ACHN (cell line): ENCODE measurements at regions not wholly inside any gene's neighbourhood (a gene's known extent, or its start where the extent isn't known, plus 50 kb on each side); places are given as distances from the start of the nearest gene placed in this dataset.
"Not testable (repeated sequence)": the region's sequence is repeated elsewhere in the genome, so short reads cannot be mapped to it uniquely, and the experiment has no call there.

Experiments used
- DNase-seq: peaks from one replicate; pipeline ENCODE4 v3.0.0-alpha.2; 2015
- in situ Hi-C: cut with HindIII; loops from 2 replicates; pipeline ENCODE4 v1.10.0; 2017; ENCODE audit warnings: low sequenced_read_pairs, low pct_ligation_motif_present, low pct_unique_long_range_greater_than_20kb

DNA sequence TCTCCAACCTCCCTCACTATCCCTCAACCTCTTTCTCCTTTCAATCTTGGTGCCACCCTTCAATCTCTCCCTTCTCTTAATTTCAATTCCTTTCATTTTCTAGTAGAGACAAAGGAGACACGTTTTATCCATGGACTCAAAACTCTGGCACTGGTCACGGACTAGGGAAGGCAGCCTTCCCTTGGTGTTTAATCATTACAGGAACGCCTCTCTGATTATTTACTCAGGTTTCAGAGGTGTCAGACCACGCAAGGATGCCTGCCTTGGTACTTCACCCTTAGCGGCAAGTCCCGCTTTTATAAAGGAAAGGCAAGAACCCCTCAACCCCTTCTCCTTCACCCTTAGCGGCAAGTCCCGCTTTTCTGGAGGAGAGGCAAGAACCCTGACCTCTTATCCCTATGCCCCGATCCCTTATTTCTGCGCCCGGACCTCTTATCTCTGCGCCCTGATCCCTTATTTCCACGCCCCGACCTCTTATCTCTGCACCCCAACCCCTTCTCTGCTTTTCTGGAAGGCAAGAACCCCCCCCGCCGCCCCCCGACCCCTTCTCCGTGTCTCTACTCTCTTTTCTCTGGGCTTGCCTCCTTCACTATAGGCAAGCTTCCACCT, 543.1 kb upstream of the HTR2C start:
- in situ Hi-C loops, DNase-seq: not testable (repeated sequence)

DNA sequence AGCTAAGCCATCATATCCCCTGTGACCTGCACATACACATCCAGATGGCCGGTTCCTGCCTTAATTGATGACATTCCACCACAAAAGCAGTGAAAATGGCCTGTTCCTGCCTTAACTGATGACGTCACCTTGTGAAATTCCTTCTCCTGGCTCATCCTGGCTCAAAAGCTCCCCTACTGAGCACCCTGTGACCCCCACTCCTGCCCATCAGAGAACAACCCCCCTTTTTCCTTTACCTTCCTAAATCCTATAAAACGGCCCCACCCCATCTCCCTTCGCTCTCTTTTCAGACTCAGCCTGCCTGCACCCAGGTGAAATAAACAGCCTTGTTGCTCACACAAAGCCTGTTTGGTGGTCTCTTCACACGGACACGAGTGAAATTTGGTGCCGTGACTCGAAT, 543.8 kb upstream of the HTR2C start:
- DNase-seq, in situ Hi-C loops: not testable (repeated sequence)

- in situ Hi-C loops: no loop called here
- DNase-seq: no peak
Observed at GRCh38 chrX:114038358-114038757, 545.5 kb upstream of the HTR2C start.

GRCh38 chrX:114037515-114037914, 546.4 kb upstream of the HTR2C start:
- in situ Hi-C loops: no loop called here

DNA sequence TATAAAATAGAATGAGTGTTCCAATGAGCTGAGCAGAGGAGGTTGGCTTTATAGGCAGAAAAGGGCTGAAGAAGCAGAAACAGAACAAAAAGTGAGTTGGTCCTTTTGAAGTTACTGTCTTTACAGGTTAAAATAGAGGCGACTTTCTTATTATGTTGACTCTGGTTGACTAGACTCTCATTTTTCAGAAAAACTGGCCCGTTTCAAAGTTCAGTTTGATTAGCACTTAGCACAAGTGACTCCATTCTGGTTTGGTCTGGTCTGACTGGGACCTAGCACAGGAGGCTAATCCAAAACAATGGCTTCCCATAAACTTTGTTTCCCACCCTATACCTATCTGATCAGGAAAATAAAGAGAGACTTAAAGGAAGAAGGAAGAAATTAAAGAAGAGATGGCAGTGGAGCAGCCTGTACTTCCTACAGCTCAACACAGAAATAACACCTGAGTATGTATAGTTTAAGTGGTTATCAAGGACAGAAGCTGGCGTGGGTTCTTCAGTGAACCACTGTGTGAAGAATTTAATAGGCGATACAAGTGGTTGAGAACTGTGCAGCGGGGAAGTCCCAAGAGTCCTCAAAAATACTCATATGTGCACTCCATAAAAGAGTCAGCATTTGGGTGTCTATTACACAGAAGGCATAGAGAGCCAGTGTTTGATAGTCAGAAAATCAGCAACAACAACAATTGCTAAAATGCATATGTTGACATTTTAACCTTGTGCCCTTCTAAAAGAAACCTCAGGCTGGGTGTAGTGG, 554.8 kb upstream of the HTR2C start:
- in situ Hi-C loops: no loop called here
- no peak for DNase-seq

More at GRCh38 chrX:114037515-114037914, 546.4 kb upstream of the HTR2C start:
- DNase-seq: no peak

- DNase-seq: no peak
- in situ Hi-C loops: no loop called here
Observed at GRCh38 chrX:114017086-114017485, 566.8 kb upstream of the HTR2C start.

GRCh38 chrX:114015966-114016365, 567.9 kb upstream of the HTR2C start:
- in situ Hi-C loops: no loop called here
- no peak for DNase-seq

DNA sequence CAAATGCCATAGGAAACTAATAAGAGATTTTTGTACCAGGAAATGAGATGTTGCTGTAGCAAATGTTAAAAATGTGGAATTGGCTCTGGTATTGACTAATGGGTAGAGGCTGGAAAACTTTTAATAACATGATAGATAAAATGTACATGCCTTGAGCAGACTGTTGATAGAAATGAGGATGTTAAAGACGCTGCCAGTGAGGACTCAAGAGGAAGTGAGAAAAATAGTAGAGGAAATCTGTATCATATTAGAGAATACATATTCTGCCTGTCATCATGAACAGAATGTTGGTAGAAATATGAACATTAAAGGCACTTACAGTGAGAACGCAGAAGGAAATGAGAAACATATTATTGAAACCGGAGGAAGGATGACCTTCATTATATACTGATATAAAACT, 577.2 kb upstream of the HTR2C start:
- in situ Hi-C loops: no loop called here
- DNase-seq: no peak

- in situ Hi-C loops: no loop called here
- DNase-seq: no peak
Observed at GRCh38 chrX:113996781-113997180, 587.1 kb upstream of the HTR2C start.

- in situ Hi-C loops, DNase-seq: not testable (repeated sequence)
Observed at GRCh38 chrX:113991720-113992119, 592.2 kb upstream of the HTR2C start.

DNA sequence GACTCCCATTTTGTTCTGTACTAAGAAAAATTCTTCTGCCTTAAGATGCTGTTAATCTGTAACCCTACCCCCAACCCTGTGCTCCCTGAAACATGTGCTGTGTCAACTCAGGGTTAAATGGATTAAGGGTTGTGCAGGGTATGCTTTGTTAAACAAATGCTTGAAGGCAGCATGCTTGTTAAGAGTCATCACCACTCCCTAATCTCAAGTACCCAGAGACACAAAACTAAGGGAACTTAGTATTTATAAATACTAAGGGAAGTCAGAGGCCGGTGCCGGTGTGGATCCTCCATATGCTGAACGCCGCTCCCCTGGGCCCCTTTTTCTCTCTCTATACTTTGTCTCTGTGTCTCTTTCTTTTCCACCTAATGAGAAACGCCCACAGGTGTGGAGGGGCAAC, 593.2 kb upstream of the HTR2C start:
- in situ Hi-C loops: not testable (repeated sequence)

GRCh38 chrX:113988315-113988935, 595.5 kb upstream of the HTR2C start:
- in situ Hi-C loops, DNase-seq: not testable (repeated sequence)

More for the DNA sequence above, 593.2 kb upstream of the HTR2C start:
- DNase-seq: not testable (repeated sequence)

DNA sequence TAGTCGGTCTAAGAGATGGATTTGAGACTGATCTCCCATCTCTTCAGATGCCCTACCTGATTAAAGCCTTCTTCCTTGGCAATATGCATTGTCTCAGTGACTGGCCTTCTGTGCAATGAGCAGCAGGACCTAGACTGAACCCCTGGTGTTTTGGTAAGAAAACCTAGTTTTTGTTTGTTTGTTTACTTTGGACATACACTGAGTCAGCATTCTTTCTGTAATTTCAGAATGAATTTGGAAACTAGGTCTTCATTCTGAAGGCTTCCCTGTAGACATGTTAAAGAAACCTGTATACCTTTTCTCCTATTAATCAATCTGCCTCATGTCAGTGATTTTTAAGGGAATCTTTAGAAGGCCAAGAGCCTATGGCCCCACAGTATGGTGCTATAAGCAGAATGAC, 597.5 kb upstream of the HTR2C start:
- DNase-seq: no peak
- in situ Hi-C loops: no loop called here

- in situ Hi-C loops: no loop called here
- no peak for DNase-seq
Observed at GRCh38 chrX:113982766-113983165, 601.1 kb upstream of the HTR2C start.

- no peak for DNase-seq
- in situ Hi-C loops: no loop called here
Observed at GRCh38 chrX:113980953-113981352, 602.9 kb upstream of the HTR2C start.

DNA sequence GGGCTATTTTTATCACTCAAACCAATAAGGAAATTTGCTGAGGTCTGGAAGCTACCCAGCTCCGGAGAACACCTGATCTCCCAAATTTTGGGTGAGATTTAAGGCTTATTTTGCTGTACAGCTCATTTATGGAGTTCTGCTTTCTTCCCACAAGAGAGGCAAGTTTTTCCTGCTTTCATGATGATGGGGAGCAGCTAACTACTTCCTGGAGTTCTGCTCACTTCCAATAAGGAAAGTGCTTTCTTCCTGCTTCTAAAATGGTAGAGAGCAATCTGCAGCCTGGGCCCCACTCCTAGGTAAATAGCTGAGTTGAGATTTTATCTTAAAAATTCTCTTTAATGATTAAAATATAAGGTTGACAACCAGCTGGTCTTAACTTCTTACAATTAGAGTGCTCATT, 606.0 kb upstream of the HTR2C start:
- in situ Hi-C loops: no loop called here

GRCh38 chrX:113975441-113975840, 608.4 kb upstream of the HTR2C start:
- no peak for DNase-seq
- in situ Hi-C loops: no loop called here

More for the DNA sequence above, 606.0 kb upstream of the HTR2C start:
- no peak for DNase-seq

DNA sequence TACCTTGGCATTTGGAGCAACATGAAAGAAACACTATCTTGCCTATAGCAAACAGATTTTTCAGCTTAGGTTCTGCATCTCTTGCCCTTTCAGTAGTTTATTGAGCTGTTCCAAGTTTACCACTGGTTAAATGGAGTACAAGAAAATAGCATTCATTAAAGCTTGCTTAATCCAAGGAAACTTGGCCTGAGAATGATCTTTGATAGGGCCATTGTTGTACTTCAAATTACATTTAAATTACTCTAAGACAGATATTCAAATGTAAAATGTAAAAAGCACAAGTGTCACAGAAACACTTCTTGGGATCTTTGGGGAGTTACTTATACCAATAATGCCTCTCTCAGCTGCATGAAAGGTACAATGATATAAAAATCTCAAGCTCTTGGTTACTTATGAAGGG, 609.0 kb upstream of the HTR2C start:
- no peak for DNase-seq
- in situ Hi-C loops: no loop called here

GRCh38 chrX:113973706-113974105, 610.2 kb upstream of the HTR2C start:
- DNase-seq: no peak
- in situ Hi-C loops: no loop called here

DNA sequence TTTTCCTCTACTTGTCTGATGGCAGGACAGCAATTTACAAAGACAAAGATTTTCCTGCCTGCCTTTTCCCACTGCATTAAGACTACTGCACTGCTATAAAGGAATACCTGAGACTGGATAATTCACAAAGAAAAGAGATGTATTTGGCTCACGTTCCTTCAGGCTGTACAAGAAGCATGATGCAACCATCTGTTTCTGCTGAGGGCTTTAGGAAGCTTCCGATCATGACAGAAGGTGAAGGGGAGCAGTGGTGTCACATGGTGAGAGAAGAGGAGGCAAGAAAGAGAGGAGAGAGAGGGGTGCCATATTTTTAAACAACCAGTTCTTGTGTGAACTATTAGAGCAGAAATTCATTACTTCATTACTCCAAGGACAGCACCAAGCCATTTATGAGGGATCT, 617.1 kb upstream of the HTR2C start:
- in situ Hi-C loops: no loop called here
- no peak for DNase-seq
